Urinary bladder (tissue), 3 donors: ENCODE measurements at regions not wholly inside any gene's neighbourhood (a gene's known extent, or its start where the extent isn't known, plus 50 kb on each side); places are given as distances from the start of the nearest gene placed in this dataset.

ENCODE experiments used
- DNase-seq: peaks from one replicate; pipeline ENCODE4 v3.0.0-alpha.2; 2015; ENCODE audit errors: extremely low spot score
- H3K27ac ChIP-seq: one replicate; pipeline ENCODE4 v1.5.1; 2013; ENCODE audit warnings: low read depth, mild to moderate bottlenecking, moderate library complexity
- H3K36me3 ChIP-seq: one replicate; pipeline ENCODE4 v1.6.1; 2013; ENCODE audit warnings: mild to moderate bottlenecking, moderate library complexity; ENCODE audit not compliant: insufficient read depth
- H3K4me1 ChIP-seq: one replicate; pipeline ENCODE4 v1.6.1; 2013; ENCODE audit warnings: mild to moderate bottlenecking, moderate library complexity; ENCODE audit not compliant: insufficient read depth
- H3K4me3 ChIP-seq: one replicate; pipeline ENCODE4 v1.5.1; 2013; ENCODE audit warnings: low read depth, low read length
- WGBS: extraction: QIAGEN DNeasy Blood & Tissue Kit; methylation state at CpG from one replicate; pipeline ENCODE4 v1.1.7; 2013; 5-methylcytosine and 5-hydroxymethylcytosine counted together
- donor health status: healthy with polysubstance abuse.
- donor health status: healthy.

DNA sequence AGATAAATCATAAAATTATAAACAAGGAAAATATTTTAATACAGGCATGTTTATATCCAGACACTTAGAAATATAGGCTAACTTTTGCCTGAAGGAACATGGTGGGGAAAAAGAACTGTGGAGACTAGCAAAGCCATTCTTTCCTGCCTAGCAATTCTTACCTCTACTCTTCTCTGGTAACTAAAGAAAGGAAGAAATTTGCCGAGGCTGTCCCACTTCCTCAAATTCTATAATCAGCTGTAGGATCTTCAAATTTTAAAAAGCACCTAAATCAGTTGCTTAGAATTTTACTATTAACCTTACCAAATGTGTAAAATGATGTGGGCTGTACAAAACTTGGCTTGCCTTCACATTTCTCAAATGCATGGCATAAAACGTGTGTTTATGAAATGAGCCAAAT, 249.1 kb upstream of the SMARCA2 start:
- no peak overlapping the region for H3K4me3 ChIP-seq
- H3K4me1 ChIP-seq, result no peaks in the 10 kb centered on the region
- DNase-seq, result no peak
- H3K36me3 ChIP-seq, result no peaks in the 10 kb centered on the region
- no peak overlapping the region for H3K27ac ChIP-seq
- 35% methylated on average over 2 of the region's 2 CpGs for WGBS

DNA sequence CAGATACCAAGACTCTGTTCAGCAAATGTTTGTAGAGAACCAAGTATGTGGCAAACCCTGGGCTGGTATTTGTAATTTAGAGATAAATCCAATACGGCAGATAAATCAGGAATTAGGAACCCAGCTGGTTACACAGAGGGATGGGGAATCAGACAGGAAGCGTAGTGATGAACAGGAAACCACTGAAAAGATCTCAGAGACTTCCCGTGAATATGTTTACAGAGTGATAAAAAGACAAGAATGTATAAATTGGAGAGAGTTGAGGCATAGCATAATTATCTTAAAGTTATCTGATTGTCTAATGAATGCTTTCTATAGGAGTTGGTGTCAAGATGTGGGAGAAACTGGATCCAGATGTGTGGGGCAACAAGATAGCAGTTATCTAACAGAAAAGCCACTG, 246.6 kb upstream of the SMARCA2 start:
- no peak overlapping the region for H3K27ac ChIP-seq
- WGBS, result 45% methylated on average over 3 of the region's 3 CpGs
- no peak for DNase-seq
- no peak overlapping the region for H3K4me3 ChIP-seq
- H3K36me3 ChIP-seq, result no peaks in the 10 kb centered on the region
- no peaks in the 10 kb centered on the region for H3K4me1 ChIP-seq

DNA sequence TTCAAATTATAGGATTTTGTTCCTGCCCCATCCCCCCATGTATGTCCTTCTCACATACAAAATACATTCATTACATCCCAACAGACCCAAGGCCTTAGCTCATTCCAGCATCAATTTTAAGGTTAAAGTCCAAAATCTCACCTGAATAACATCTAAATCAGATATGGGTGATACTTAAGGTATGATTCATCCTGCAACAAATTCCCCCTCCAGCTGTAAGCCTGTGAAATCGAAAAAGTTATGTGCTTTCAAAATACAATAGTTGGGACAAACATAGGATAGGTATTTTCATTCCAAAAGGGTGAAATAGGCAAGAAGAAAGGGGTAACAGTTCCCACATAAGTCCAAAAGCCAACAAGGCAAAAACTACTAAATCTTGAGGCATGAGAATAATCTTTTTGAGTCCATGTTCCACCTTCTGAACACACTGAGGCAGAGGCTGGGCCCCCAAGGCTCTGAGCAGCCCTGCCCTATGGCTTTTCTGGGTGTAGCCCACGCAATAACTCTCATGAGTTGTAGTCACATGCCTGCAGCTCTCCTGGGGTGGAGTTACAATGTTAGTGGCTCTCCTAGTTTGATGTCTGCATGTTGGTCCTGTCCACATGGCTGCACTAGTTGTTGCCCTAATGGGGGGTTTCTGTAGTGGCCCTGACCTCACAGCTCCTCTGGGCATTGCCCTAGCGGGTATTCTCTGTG, 243.9 kb upstream of the SMARCA2 start:
- H3K4me3 ChIP-seq, result no peak overlapping the region
- H3K27ac ChIP-seq, result no peak overlapping the region
- no peaks in the 10 kb centered on the region for H3K36me3 ChIP-seq
- DNase-seq, result no peak
- H3K4me1 ChIP-seq, result no peaks in the 10 kb centered on the region
- WGBS, result 69% methylated on average over 3 of the region's 3 CpGs

DNA sequence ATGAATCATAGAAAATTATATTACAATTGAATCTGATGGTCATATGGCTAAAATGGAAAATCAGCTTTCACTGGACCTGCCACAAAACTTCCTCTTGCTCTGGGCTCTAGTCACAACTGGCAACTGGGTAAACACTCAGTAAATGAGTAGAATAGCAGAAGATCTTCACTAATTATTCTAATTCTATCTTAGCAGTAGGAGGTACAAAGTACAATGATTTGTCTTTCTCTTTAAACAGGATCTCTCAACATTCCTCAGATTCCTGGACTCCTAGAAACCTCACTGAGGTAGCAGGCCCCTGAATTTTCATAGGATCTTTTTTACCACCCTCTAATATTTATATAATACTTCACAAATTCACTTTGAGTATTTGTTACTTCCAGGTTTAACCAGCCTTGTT, 239.9 kb upstream of the SMARCA2 start:
- Histone ChIP-seq H3K4me1 (no peaks in the 10 kb centered on the region), H3K36me3 (no peaks in the 10 kb centered on the region), H3K27ac (no peak overlapping the region), H3K4me3 (no peak overlapping the region)
- no peak for DNase-seq

DNA sequence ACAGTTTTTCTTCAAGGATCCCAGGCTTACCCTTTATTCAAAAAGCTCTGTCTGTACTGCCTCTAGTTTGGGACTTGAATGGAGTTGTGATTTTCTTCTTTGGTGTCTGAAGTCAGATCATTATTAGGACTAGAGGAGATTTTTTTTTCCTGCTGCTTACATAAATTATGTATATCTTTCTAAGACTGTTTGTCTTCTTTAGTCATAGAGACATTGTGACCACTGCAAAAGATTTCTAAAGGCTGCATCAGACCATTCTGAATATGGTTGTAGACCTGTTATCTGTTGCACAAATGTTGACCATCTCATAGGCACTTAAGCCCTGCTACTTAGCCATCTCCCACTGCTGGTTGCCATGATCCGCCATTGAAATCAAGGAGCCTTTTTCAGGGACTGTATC, 238.5 kb upstream of the SMARCA2 start:
- H3K36me3 ChIP-seq, result no peaks in the 10 kb centered on the region
- WGBS, result 97% methylated on average over 1 of the region's 1 CpG

DNA sequence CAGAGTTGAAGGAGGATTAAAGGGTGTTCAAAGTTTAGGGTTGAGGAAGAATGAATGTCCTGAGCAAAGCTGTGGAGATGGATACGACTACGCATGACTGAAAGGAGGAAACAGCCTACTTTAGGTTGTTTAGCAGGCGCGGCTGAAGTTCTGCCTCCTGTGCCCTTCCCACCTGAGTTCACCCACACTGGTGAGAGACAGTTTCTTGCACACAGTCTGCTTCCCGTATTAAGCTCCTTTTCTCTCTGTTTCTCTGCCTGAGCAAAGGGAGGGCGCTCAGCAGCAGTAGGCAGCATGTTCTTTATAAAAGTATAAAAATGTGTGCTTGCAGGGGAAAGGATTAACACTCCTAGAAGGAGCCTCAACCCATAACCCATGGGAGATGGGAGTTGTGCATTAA, 224.0 kb upstream of the SMARCA2 start:
- no peaks in the 10 kb centered on the region for H3K36me3 ChIP-seq
- H3K27ac ChIP-seq, result no peak overlapping the region
- H3K4me3 ChIP-seq, result no peak overlapping the region
- WGBS, result 90% methylated on average over 6 of the region's 6 CpGs
- no peak for DNase-seq
- no peaks in the 10 kb centered on the region for H3K4me1 ChIP-seq

More for the DNA sequence above, 238.5 kb upstream of the SMARCA2 start:
- Histone ChIP-seq H3K27ac (no peak overlapping the region), H3K4me3 (no peak overlapping the region), H3K4me1 (no peaks in the 10 kb centered on the region)
- DNase-seq, result no peak

DNA sequence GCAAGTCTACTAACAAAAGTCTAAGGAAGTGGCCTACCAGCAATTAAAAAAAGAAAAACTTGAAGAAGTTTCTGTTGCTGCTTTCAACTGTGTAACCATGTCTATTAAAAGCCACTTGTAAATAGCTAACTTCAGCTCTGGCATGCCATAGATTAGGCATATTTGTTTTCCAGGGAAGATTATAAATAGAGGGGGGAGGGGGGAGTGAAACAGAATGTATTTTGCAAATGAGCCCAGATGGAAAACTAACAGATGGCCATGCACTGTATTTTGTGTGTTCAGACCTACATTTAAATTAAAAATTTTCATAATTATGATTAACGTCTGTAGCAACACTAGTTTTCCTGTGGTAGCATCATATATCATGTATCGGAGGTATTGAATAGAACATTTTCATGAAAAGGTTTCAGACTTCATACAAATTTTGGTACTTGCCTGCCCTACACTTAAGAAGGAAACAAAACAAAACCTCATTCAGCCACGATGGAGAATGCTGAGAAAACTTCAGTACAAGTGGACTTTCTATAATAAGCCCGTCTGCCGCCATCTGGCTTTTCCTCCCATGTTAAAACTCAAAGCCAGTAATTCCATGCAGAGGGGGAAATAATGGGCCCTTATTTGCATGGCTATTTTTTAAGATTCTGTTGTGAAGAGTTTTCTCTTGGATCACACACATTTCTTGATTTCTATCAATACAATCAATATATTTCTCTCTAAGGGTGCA, 220.4 kb upstream of the SMARCA2 start:
- H3K27ac ChIP-seq, result no peak overlapping the region
- no peak for DNase-seq
- H3K36me3 ChIP-seq, result no peaks in the 10 kb centered on the region
- H3K4me3 ChIP-seq, result no peak overlapping the region
- WGBS, result 85% methylated on average over 5 of the region's 5 CpGs
- no peaks in the 10 kb centered on the region for H3K4me1 ChIP-seq

DNA sequence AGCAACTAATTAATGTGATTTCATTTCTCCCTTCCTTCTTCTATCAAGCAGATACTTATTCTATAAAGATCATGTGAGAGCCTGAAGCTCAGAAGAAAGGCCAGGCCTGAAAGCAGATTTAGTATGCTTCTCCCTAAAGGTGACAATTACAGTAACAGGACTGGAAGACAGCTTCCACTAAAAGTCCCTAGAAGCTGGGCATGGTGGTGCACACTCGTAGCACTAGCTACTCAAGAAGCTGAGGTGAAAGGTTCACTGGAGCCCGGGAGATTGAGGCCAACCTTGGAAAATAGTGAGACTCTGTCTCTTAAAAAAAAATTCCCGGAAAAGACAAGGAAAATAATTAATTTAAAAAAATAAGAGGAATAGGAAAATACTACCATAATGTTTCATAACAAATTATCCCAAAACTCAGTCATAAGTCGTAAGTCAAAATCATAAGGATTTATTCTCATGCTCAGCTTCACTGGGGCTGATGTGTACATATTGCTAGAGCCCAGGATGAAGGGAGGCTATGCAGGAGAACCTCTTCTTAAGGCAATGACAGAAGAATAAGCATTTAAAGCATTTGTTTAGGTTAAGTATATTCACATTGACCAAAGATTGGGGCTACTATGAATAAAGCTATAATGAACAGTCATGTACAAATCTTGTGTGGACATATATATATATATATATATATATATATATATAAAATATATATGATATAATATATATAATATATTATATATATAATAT, 210.8 kb upstream of the SMARCA2 start:
- H3K4me1 ChIP-seq, result no peaks in the 10 kb centered on the region
- WGBS, result 90% methylated on average over 4 of the region's 4 CpGs
- H3K4me3 ChIP-seq, result no peak overlapping the region
- no peak for DNase-seq
- no peak overlapping the region for H3K27ac ChIP-seq
- H3K36me3 ChIP-seq, result no peaks in the 10 kb centered on the region

DNA sequence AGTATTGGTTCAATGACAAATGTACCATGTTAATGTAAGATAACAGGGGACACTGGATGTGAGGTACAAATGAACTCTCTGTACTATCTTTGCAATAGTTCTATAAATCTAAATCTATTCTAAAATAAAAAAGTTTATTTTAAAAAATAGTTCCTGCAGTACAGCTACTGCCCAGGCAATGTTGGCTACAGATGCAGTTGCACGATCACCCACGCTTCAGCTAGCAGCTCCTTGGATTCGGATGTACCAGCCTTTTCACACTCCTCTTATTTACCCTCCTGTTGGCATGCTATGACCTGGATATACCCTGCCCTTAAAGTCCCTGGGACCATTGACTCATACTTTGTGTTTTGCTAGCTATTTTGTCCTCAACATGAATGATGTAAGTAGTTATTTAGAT, 185.4 kb upstream of the SMARCA2 start:
- Histone ChIP-seq H3K36me3 (no peaks in the 10 kb centered on the region), H3K27ac (no peak overlapping the region), H3K4me1 (no peaks in the 10 kb centered on the region), H3K4me3 (no peak overlapping the region)
- 89% methylated on average over 3 of the region's 3 CpGs for WGBS
- DNase-seq, result no peak

DNA sequence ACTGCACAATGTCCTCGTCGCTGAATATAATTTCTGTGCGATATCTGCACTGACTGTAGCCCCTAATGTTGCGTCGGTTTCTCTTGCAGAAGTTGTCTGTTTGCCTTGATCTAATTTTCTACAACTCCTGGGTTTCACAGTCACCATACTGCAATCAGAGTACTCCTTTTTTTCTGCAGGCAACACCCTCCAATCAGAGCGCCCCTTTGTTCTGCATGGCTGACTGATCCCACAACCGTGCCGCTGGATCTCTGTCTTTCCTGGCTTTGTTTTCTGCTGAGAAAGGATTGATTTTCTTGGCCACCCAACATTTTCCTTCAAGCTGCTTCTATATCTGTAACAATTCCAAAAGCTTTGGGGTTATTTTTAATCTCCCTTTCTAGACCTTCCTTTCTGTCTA, 182.2 kb upstream of the SMARCA2 start:
- WGBS, result 82% methylated on average over 8 of the region's 8 CpGs
- Histone ChIP-seq H3K4me1 (no peaks in the 10 kb centered on the region), H3K36me3 (no peaks in the 10 kb centered on the region), H3K27ac (no peak overlapping the region), H3K4me3 (no peak overlapping the region)
- no peak for DNase-seq

DNA sequence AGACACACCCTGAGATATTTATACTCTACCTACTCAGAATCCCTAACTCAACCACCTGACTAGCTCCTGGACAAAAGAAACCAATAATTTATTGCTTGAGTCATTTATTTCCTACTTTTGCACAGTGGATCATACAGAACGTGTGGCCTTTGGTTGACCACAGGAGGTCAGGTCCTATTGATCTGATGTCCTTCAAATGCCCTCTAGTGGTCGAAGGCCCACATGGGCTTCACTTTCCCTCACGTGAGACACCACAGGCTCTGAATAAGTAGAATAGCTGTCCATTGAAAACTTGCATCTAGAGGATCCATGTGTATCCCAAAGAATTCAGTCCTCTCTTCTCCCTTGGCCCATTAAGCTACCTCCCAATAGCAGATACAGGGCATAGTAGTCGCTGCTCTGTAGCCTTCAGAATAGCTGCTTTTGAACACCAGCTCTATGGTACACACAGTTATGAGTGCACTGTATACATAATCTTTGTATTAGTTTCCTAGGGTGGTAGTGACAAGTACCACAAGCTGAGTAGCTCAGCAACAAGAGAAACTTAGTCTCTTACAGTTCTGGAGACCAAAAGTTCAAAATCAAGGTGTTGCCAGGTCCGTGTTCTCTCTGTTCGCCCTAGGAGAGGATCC, 177.6 kb upstream of the SMARCA2 start:
- Histone ChIP-seq H3K4me1 (no peaks in the 10 kb centered on the region), H3K27ac (no peak overlapping the region), H3K36me3 (no peaks in the 10 kb centered on the region), H3K4me3 (no peak overlapping the region)
- 44% methylated on average over 6 of the region's 6 CpGs for WGBS
- no peak for DNase-seq

DNA sequence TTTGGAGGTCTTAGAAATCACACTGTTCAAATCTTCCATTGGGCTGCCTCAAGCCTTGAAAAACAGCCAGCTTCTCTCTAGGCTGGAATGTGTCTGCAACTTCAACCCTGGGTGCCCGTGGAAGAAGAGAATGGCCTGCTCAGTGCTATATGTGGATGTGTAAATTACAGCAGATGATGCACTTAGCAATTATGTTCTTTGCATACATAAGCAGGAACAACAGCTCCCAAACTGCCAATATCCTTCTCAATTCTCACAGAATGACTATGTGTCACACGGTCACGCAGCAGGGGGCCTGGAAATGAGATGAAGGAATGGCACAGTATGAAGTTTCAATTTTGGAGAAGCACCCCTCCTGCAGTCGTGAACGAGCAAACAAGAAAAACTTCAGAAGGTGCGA, 175.2 kb upstream of the SMARCA2 start:
- Histone ChIP-seq H3K36me3 (no peaks in the 10 kb centered on the region), H3K27ac (no peak overlapping the region), H3K4me1 (no peaks in the 10 kb centered on the region), H3K4me3 (no peak overlapping the region)
- DNase-seq, result no peak
- 80% methylated on average over 6 of the region's 6 CpGs for WGBS

DNA sequence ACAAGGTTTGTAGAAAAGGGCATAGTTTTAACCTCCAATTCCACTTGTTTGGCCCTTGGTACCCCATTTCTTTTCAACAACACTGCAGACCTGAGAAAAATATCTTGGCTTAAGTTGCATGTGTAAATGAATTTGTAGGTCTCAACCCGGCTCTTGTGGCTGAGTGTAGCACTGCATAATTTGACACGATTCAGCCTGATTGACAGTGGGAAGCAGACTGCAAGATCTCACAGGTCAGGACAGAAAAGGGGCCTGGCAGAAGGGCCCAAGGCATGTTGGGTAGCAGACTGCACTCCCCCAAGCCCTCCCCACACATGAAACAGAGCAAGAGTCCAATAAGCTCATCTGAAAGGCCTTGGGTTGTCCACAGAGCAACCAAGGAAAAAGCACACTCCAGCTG, 169.7 kb upstream of the SMARCA2 start:
- Histone ChIP-seq H3K27ac (no peak overlapping the region), H3K4me1 (no peaks in the 10 kb centered on the region), H3K36me3 (no peaks in the 10 kb centered on the region), H3K4me3 (no peak overlapping the region)
- no peak for DNase-seq
- 61% methylated on average over 2 of the region's 2 CpGs for WGBS

DNA sequence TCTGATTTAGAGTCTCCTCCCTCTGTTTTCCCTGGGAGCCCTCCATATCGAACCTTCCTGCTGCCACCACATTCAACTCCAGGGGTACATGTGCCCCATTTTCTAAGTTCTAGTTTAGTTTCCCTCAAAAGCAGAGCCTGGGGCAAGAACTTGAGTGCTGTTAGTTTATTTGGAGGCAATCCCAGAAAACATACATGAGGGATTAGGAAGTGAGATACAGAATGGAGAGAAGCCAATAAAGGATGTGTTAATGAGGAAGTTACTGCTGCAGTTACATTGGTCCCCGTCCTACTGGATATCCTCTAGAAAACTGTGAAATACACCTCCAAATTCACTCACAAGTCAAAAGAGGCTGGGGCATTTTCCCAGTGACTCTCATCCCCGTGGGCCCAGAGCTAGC, 159.4 kb upstream of the SMARCA2 start:
- DNase-seq, result no peak
- no peak overlapping the region for H3K27ac ChIP-seq
- WGBS, result 52% methylated on average over 3 of the region's 3 CpGs
- no peak overlapping the region for H3K4me3 ChIP-seq
- no peaks in the 10 kb centered on the region for H3K36me3 ChIP-seq
- H3K4me1 ChIP-seq, result no peaks in the 10 kb centered on the region
